Osteoblast (primary cell): ENCODE measurements at regions not wholly inside any gene's neighbourhood (a gene's known extent, or its start where the extent isn't known, plus 50 kb on each side); places are given as distances from the start of the nearest gene placed in this dataset.

ENCODE experiments used
- DNase-seq: peaks from one replicate; pipeline ENCODE4 v3.0.0; 2011; ENCODE audit warnings: low spot score, mixed read lengths; ENCODE audit not compliant: insufficient read length; ENCODE audit errors: missing footprints
- H2AFZ ChIP-seq: 2 replicates; pipeline ENCODE4 v1.6.0; 2011; ENCODE audit warnings: mild to moderate bottlenecking, low read length
- H3K27ac ChIP-seq: 2 replicates; pipeline ENCODE4 v1.5.1; 2011; ENCODE audit warnings: mild to moderate bottlenecking, low read depth, low read length, moderate library complexity
- H3K27me3 ChIP-seq: 2 replicates; pipeline ENCODE4 v1.6.0; 2012; ENCODE audit warnings: mild to moderate bottlenecking, control low read depth, inconsistent platforms, low read length, moderate library complexity; ENCODE audit not compliant: insufficient read depth
- H3K36me3 ChIP-seq: 2 replicates; pipeline ENCODE4 v1.5.1; 2011; ENCODE audit warnings: mild to moderate bottlenecking, low read length, control low read depth, moderate library complexity; ENCODE audit not compliant: insufficient read depth
- H3K4me1 ChIP-seq: 2 replicates; pipeline ENCODE4 v1.5.1; 2011; ENCODE audit warnings: mild to moderate bottlenecking, low read length, control low read depth, moderate library complexity; ENCODE audit not compliant: insufficient read depth
- H3K4me2 ChIP-seq: 2 replicates; pipeline ENCODE4 v1.6.0; 2011; ENCODE audit warnings: mild to moderate bottlenecking, low read length; ENCODE audit not compliant: insufficient read depth
- H3K4me3 ChIP-seq: fragments of 200-600 bp; sonication (generic); 3 replicates; pipeline ENCODE4 v1.5.1; 2012; ENCODE audit warnings: mild to moderate bottlenecking, low read length, inconsistent platforms; ENCODE audit not compliant: insufficient read depth
- H3K79me2 ChIP-seq: 2 replicates; pipeline ENCODE4 v1.6.0; 2012; ENCODE audit warnings: mild to moderate bottlenecking, low read length, control low read depth, inconsistent platforms; ENCODE audit not compliant: insufficient read depth
- H3K9me3 ChIP-seq: 2 replicates; pipeline ENCODE4 v1.5.1; 2011; ENCODE audit warnings: low read depth, low read length, control low read depth
- H4K20me1 ChIP-seq: 2 replicates; pipeline ENCODE4 v1.6.0; 2012; ENCODE audit warnings: mild to moderate bottlenecking, low read length, control low read depth; ENCODE audit not compliant: insufficient read depth
- CTCF ChIP-seq: IDR thresholded peaks from 2 replicates; pipeline ENCODE4 v1.5.1; 2011; ENCODE audit warnings: mild to moderate bottlenecking, low read depth, low read length, moderate library complexity; ENCODE audit errors: extremely low read depth

DNA sequence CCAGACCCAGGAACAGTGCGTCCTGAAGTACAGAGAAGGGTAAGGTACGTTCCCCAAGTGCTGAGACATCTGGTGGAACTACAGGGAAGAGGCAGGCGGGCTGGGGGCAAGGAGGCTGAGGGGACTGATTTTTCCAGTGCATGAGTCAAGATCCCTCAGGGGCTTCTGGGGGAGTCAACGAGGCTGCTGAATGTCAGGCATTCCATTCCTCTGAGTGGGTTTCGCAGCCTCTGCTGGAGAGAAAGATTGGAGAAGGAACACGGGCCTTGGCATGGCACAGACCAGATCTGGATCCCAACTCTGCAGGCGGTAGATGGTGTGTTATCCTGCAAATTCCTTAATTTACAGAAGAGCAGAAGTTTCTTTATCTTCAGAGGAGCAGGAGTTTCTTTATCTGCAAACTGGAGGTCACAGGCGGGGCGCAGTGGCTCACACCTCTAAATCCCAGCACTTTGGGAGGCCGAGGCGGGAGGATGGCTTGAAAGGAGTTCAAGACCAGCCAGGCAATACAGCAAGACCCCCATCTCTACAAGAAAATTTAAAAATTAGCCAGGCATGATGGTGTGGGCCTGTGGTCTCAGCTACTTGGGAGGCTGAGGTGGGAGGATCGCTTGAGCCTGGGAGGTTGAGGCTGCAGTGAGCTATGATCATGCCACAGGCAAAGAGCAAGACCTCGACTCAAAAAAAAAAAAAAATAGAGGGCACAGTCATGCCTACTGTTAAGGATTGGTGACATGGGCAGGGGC, 132.6 kb upstream of the MAP1LC3B2 start:
- Histone ChIP-seq H3K4me3 (peak overlapping the region; percentile 43), H4K20me1 (no peaks in the 10 kb centered on the region), H3K4me1 (peaks cover 31% of the 10 kb centered on the region), H3K36me3 (no peaks in the 10 kb centered on the region), H2AFZ (peak overlapping the region; percentile 75), H3K4me2 (peak overlapping the region; percentile 74), H3K27me3 (no peaks in the 10 kb centered on the region), H3K79me2 (no peaks in the 10 kb centered on the region), H3K9me3 (no peaks in the 10 kb centered on the region), H3K27ac (peak overlapping the region; percentile 71)
- peak; percentile 76 for TF ChIP-seq CTCF
- DNase-seq = peak; percentile 94

- peak overlapping the region; percentile 71 for H3K27ac ChIP-seq
- peak overlapping the region; percentile 75 for H2AFZ ChIP-seq
- H3K4me1 ChIP-seq = peaks cover 34% of the 10 kb centered on the region
- DNase-seq = no peak
- H3K79me2 ChIP-seq = no peaks in the 10 kb centered on the region
- peaks cover 4% of the 10 kb centered on the region for H3K9me3 ChIP-seq
- H3K36me3 ChIP-seq = no peaks in the 10 kb centered on the region
- H3K27me3 ChIP-seq = no peaks in the 10 kb centered on the region
- TF ChIP-seq CTCF = no peak
- H4K20me1 ChIP-seq = no peaks in the 10 kb centered on the region
- peak overlapping the region; percentile 74 for H3K4me2 ChIP-seq
- peak overlapping the region; percentile 43 for H3K4me3 ChIP-seq
Observed at GRCh38 chr12:116427200-116427930, 131.8 kb upstream of the MAP1LC3B2 start.

DNA sequence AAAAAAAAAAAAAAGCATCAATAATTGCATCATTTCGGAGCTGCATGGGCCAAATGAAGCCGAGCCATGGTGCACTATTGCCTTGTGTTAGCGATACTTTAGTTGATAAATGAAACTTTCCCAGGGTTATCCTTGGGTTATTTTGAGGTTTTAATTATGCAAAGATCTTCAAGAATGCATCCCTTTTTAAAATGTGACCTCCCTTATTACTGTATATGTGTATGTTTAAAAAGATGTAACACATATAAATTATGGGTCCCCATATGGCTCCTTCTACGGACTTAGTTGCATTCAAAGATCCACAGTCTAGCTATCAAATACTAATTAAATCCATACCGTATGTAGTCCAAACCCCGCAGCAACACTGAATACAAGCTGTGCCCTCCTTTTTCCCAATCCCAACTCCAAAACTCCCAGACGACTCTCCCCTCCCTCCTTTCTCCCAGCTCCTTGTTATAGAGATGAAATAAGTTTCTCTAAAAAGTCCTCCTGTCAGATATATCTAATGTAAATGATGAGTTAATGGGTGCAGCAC, 129.3 kb upstream of the MAP1LC3B2 start:
- H3K27me3 ChIP-seq = no peaks in the 10 kb centered on the region
- H3K4me1 ChIP-seq = peaks cover 46% of the 10 kb centered on the region
- TF ChIP-seq CTCF = no peak
- H3K4me2 ChIP-seq = no peak overlapping the region
- no peak overlapping the region for H3K27ac ChIP-seq
- peaks cover 6% of the 10 kb centered on the region for H3K9me3 ChIP-seq
- no peaks in the 10 kb centered on the region for H3K36me3 ChIP-seq
- no peaks in the 10 kb centered on the region for H3K79me2 ChIP-seq
- H3K4me3 ChIP-seq = no peak overlapping the region
- H2AFZ ChIP-seq = no peak overlapping the region
- DNase-seq = no peak
- no peaks in the 10 kb centered on the region for H4K20me1 ChIP-seq
